Muscle layer of colon (tissue), 2 donors: ENCODE measurements at regions not wholly inside any gene's neighbourhood (a gene's known extent, or its start where the extent isn't known, plus 50 kb on each side); places are given as distances from the start of the nearest gene placed in this dataset.
"Not testable (repeated sequence)": the region's sequence is repeated elsewhere in the genome, so short reads cannot be mapped to it uniquely, and the experiment has no call there.

Experiments used
- H3K27ac ChIP-seq: one replicate; pipeline ENCODE4 v1.7.0; 2013; ENCODE audit warnings: low read depth, mild to moderate bottlenecking, low read length, moderate library complexity
- H3K27me3 ChIP-seq, 2 donors: one replicate each; pipeline ENCODE4 v1.7.0; 2013; ENCODE audit warnings: low read length in 2 of 2, mild to moderate bottlenecking in 2 of 2; ENCODE audit not compliant: insufficient read depth in 2 of 2, control insufficient read depth in 1 of 2
- H3K36me3 ChIP-seq: one replicate; pipeline ENCODE4 v1.7.0; 2013; ENCODE audit warnings: mild to moderate bottlenecking, low read length; ENCODE audit not compliant: insufficient read depth
- H3K4me1 ChIP-seq: one replicate; pipeline ENCODE4 v1.7.0; 2013; ENCODE audit warnings: mild to moderate bottlenecking, low read length; ENCODE audit not compliant: insufficient read depth
- H3K4me3 ChIP-seq, 2 donors: one replicate each; pipeline ENCODE4 v1.7.0; 2013; ENCODE audit warnings: low read length in 2 of 2, low read depth in 1 of 2, mild to moderate bottlenecking in 1 of 2, moderate library complexity in 1 of 2
- H3K9ac ChIP-seq: one replicate; pipeline ENCODE4 v1.7.0; 2013; ENCODE audit warnings: low read length
- H3K9me3 ChIP-seq: one replicate; pipeline ENCODE4 v1.7.0; 2013; ENCODE audit warnings: mild to moderate bottlenecking, low read length
- donor health status: abdominal sarcoma.
- donor health status: Adenocarcinoma of cecum.

DNA sequence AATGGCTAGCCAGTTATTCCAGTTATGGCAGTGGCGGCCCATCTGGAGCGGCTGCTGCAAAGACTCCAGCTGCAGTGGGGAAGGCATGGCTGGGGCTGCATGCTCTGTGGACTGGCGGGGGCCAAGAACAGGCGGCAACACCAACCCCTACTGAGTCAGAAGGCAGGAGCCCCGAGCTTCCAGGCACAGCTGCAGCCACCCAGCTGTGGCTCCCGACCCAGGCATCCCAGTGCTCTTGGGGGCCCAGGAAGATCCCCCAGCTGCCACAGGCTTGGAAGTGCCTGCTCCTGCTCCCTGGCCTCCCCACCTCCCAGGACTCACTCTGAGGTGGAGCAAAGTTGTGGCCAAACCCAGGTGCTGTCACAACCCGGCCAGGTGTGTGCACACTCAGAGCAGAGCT is 317.0 kb upstream of the RRP15 start:
- Histone ChIP-seq H3K27me3 (peaks cover 0 to 4% of the 10 kb centered on the region in 2 donors), H3K36me3 (no peaks in the 10 kb centered on the region), H3K9me3 (no peaks in the 10 kb centered on the region), H3K4me1 (no peaks in the 10 kb centered on the region), H3K27ac (no peak overlapping the region), H3K4me3 (no peak overlapping the region), H3K9ac (no peak overlapping the region)

- no peak overlapping the region for H3K9ac ChIP-seq
- H3K9me3 ChIP-seq: no peaks in the 10 kb centered on the region
- no peak overlapping the region for H3K4me3 ChIP-seq
- no peaks in the 10 kb centered on the region for H3K4me1 ChIP-seq
- peaks cover 0 to 4% of the 10 kb centered on the region in 2 donors for H3K27me3 ChIP-seq
- no peak overlapping the region for H3K27ac ChIP-seq
- H3K36me3 ChIP-seq: no peaks in the 10 kb centered on the region
Measured at GRCh38 chr1:217969428-217969827, 315.7 kb upstream of the RRP15 start.

DNA sequence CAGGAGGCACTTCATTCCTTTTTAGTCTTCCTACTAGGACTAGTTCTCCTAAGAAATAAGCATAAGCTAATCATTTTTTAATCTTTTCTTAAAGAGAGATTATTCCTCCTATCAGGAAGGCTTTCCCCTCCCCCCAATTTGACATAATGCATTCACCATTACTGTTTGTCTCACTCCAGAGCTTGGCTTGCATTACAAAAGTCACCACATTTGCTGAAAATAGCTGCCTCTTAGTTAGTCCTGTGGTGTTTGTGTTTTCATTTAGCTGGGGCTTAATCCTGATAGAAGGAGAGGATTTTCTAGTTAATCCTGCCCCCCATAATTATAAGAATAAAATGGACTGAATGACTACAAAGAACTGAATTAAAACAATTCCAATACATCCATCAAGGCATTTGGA is 307.1 kb upstream of the RRP15 start:
- no peak overlapping the region for H3K27ac ChIP-seq
- no peaks in the 10 kb centered on the region for H3K27me3 ChIP-seq
- no peak overlapping the region for H3K9ac ChIP-seq
- H3K4me3 ChIP-seq: no peak overlapping the region
- H3K9me3 ChIP-seq: no peaks in the 10 kb centered on the region
- H3K36me3 ChIP-seq: no peaks in the 10 kb centered on the region
- no peaks in the 10 kb centered on the region for H3K4me1 ChIP-seq

GRCh38 chr1:217981430-217981829 is 303.7 kb upstream of the RRP15 start:
- Histone ChIP-seq H3K4me3 (no peak overlapping the region), H3K27ac (no peak overlapping the region), H3K27me3 (no peaks in the 10 kb centered on the region), H3K4me1 (no peaks in the 10 kb centered on the region), H3K9me3 (no peaks in the 10 kb centered on the region), H3K9ac (no peak overlapping the region), H3K36me3 (no peaks in the 10 kb centered on the region)

DNA sequence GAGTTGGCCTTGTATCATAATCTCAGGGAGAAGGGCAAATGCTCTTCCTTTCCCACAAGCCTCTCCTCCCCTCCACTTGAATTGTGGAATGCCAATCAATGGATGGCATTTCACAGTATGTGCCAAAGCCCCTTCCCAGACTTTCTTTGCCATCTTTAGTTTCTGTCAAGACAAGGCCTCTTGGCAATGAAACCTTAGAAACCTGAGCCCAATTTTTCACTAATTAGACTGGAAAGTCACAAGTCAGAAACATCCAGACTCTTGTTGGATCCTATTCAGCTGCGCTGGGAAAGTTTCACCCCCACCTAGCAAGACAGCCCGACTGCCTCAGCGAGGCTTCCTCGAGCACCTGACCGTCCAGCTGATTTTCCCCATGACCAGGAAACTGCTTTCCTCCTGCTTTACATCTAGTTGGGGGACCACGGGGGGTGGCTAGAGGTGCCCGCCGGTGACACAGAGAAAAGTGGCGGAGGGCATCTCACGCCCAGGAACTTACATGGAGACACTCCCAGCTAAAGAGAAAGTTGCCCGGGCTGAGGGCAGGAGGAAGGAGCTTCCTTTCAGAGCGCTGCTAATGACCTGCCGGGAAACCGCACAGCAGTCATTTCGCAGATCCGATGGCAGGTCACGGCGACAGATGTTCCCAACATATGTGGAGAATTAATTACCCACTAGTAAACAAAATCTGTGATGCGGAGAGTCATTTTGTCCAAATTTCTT is 302.6 kb upstream of the RRP15 start:
- no peaks in the 10 kb centered on the region for H3K4me1 ChIP-seq
- H3K36me3 ChIP-seq: no peaks in the 10 kb centered on the region
- no peaks in the 10 kb centered on the region for H3K27me3 ChIP-seq
- no peak overlapping the region for H3K4me3 ChIP-seq
- H3K27ac ChIP-seq: no peak overlapping the region
- no peak overlapping the region for H3K9ac ChIP-seq
- H3K9me3 ChIP-seq: no peaks in the 10 kb centered on the region

GRCh38 chr1:217983051-217983375 is 302.1 kb upstream of the RRP15 start:
- no peaks in the 10 kb centered on the region for H3K4me1 ChIP-seq
- no peak overlapping the region for H3K9ac ChIP-seq
- no peak overlapping the region for H3K4me3 ChIP-seq
- H3K9me3 ChIP-seq: no peaks in the 10 kb centered on the region
- H3K36me3 ChIP-seq: no peaks in the 10 kb centered on the region
- no peaks in the 10 kb centered on the region for H3K27me3 ChIP-seq
- H3K27ac ChIP-seq: no peak overlapping the region

GRCh38 chr1:217985641-217986040 is 299.5 kb upstream of the RRP15 start:
- Histone ChIP-seq H3K9me3 (no peaks in the 10 kb centered on the region), H3K9ac (no peak overlapping the region), H3K27me3 (no peaks in the 10 kb centered on the region), H3K27ac (no peak overlapping the region), H3K36me3 (no peaks in the 10 kb centered on the region), H3K4me1 (no peaks in the 10 kb centered on the region), H3K4me3 (no peak overlapping the region)

GRCh38 chr1:217989510-217989909 is 295.6 kb upstream of the RRP15 start:
- Histone ChIP-seq H3K27me3 (no peaks in the 10 kb centered on the region), H3K9me3 (no peaks in the 10 kb centered on the region), H3K27ac (no peak overlapping the region), H3K4me3 (no peak overlapping the region), H3K4me1 (no peaks in the 10 kb centered on the region), H3K36me3 (no peaks in the 10 kb centered on the region), H3K9ac (no peak overlapping the region)

DNA sequence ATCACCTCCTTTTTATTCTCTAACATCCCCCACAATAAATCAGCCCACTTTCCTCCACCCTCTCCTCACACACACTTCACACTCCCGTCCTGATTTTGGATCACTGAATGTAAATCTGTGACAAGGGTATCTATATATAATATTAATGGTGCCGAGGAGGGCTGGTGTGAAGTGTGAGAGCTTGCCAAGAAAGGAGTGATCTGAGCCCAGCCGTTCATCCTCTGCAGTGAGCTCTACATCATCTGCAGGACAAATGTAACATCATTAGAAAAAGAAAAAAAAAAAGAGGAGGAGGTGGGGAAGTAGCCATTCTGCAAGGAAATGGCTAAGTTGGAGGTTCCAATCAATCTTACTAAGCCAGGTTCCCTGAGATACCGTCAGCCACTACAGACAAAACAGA is 291.7 kb upstream of the RRP15 start:
- no peaks in the 10 kb centered on the region for H3K27me3 ChIP-seq
- no peak overlapping the region for H3K9ac ChIP-seq
- no peak overlapping the region for H3K27ac ChIP-seq
- no peaks in the 10 kb centered on the region for H3K36me3 ChIP-seq
- H3K9me3 ChIP-seq: no peaks in the 10 kb centered on the region
- H3K4me3 ChIP-seq: no peak overlapping the region
- H3K4me1 ChIP-seq: no peaks in the 10 kb centered on the region

GRCh38 chr1:218008296-218008695 is 276.8 kb upstream of the RRP15 start:
- not testable (repeated sequence) for H3K4me3 ChIP-seq, H3K9ac ChIP-seq, H3K36me3 ChIP-seq, H3K27ac ChIP-seq, H3K4me1 ChIP-seq, H3K9me3 ChIP-seq, H3K27me3 ChIP-seq

DNA sequence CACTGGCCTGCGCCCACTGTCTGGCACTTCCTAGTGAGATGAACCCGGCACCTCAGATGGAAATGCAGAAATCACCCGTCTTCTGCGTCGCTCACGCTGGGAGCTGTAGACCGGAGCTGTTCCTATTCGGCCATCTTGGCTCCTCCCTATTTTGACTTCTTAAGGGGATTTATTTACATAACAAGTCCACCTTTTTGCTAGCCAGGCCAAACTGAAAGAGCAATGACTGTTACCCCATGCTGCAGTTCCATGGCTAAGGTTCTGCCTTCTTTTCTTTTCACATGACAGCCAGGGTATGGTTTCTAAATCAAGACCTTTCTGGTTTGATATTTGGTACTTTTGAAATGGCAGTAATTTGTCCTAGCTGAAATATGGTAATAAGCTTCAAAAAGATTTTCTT is 270.0 kb upstream of the RRP15 start:
- H3K27ac ChIP-seq, H3K9me3 ChIP-seq, H3K4me1 ChIP-seq, H3K9ac ChIP-seq, H3K27me3 ChIP-seq, H3K4me3 ChIP-seq, H3K36me3 ChIP-seq: not testable (repeated sequence)

DNA sequence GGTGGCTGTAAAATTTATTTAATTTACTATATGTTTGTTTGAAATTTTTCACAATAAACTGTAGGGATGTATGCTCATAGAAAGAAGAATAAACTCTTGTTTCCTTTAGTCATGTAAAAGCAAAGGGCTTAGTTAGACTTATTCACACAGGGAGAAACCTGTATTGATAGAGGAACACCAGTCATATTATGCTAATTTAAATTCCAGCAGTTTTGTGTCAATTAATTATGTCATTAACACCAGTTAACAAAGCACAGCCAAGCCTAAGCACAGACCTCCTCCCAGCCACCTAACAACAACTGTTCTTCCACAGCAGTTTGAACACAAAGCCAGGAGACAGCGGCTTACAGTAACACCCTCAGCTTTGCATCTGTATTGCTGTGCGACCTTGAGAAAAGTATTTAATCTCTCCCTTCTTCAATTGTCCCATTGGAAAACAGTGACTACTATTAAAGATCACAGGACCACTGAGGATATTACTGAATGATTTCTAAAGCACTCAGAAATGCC is 260.8 kb upstream of the RRP15 start:
- no peak overlapping the region for H3K27ac ChIP-seq
- H3K27me3 ChIP-seq: no peaks in the 10 kb centered on the region
- no peaks in the 10 kb centered on the region for H3K9me3 ChIP-seq
- no peaks in the 10 kb centered on the region for H3K36me3 ChIP-seq
- no peak overlapping the region for H3K9ac ChIP-seq
- no peak overlapping the region for H3K4me3 ChIP-seq
- no peaks in the 10 kb centered on the region for H3K4me1 ChIP-seq
